HG03558 (cell line): ENCODE measurements at regions not wholly inside any gene's neighbourhood (a gene's known extent, or its start where the extent isn't known, plus 50 kb on each side); places are given as distances from the start of the nearest gene placed in this dataset.
"Not testable (repeated sequence)": the region's sequence is repeated elsewhere in the genome, so short reads cannot be mapped to it uniquely, and the experiment has no call there.

ENCODE experiments used
- ATAC-seq: cut with Tn5 transposase; IDR thresholded peaks from one replicate; pipeline ENCODE4 v1.9.1; 2021; ENCODE audit warnings: moderate number of reproducible peaks; ENCODE audit not compliant: unreplicated experiment; ENCODE audit errors: extremely low read depth

GRCh38 chr3:87626546-87626945 is 350.2 kb upstream of the POU1F1 start:
- no peak for ATAC-seq

- no peak for ATAC-seq
Observed at GRCh38 chr3:87625876-87626275, 349.5 kb upstream of the POU1F1 start.

GRCh38 chr3:87624860-87625259 is 348.5 kb upstream of the POU1F1 start:
- no peak for ATAC-seq

- peak; percentile 68 for ATAC-seq
Observed at GRCh38 chr3:87621667-87622066, 345.3 kb upstream of the POU1F1 start.

GRCh38 chr3:87615506-87615905 is 339.1 kb upstream of the POU1F1 start:
- no peak for ATAC-seq

- no peak for ATAC-seq
Observed at GRCh38 chr3:87614998-87615397, 338.6 kb upstream of the POU1F1 start.

GRCh38 chr3:87607234-87607633 is 330.9 kb upstream of the POU1F1 start:
- ATAC-seq, result no peak

GRCh38 chr3:87595798-87596197 is 319.4 kb upstream of the POU1F1 start:
- no peak for ATAC-seq

GRCh38 chr3:87581240-87581639 is 304.9 kb upstream of the POU1F1 start:
- no peak for ATAC-seq

GRCh38 chr3:87576752-87577151 is 300.4 kb upstream of the POU1F1 start:
- no peak for ATAC-seq

- ATAC-seq, result no peak
Observed at GRCh38 chr3:87575550-87575949, 299.2 kb upstream of the POU1F1 start.

GRCh38 chr3:87568331-87568730 is 291.9 kb upstream of the POU1F1 start:
- ATAC-seq, result no peak

GRCh38 chr3:87564438-87564837 is 288.1 kb upstream of the POU1F1 start:
- ATAC-seq, result no peak

- ATAC-seq, result no peak
Observed at GRCh38 chr3:87563712-87564111, 287.3 kb upstream of the POU1F1 start.

GRCh38 chr3:87558492-87558891 is 282.1 kb upstream of the POU1F1 start:
- ATAC-seq, result no peak

GRCh38 chr3:87555290-87555689 is 278.9 kb upstream of the POU1F1 start:
- no peak for ATAC-seq

- no peak for ATAC-seq
Observed at GRCh38 chr3:87553058-87553457, 276.7 kb upstream of the POU1F1 start.

GRCh38 chr3:87550892-87551291 is 274.5 kb upstream of the POU1F1 start:
- ATAC-seq, result no peak

GRCh38 chr3:87549208-87549607 is 272.8 kb upstream of the POU1F1 start:
- no peak for ATAC-seq

- no peak for ATAC-seq
Observed at GRCh38 chr3:87548271-87548670, 271.9 kb upstream of the POU1F1 start.

- no peak for ATAC-seq
Observed at GRCh38 chr3:87546216-87546615, 269.8 kb upstream of the POU1F1 start.

- not testable (repeated sequence) for ATAC-seq
Observed at GRCh38 chr3:87543408-87543807, 267.0 kb upstream of the POU1F1 start.

GRCh38 chr3:87541723-87542122 is 265.3 kb upstream of the POU1F1 start:
- ATAC-seq, result no peak
